ENCODE measurements at regions not wholly inside any gene's neighbourhood (a gene's known extent, or its start where the extent isn't known, plus 50 kb on each side); places are given as distances from the start of the nearest gene placed in this dataset.
"Not testable (repeated sequence)": the region's sequence is repeated elsewhere in the genome, so short reads cannot be mapped to it uniquely, and the experiment has no call there.

DNA sequence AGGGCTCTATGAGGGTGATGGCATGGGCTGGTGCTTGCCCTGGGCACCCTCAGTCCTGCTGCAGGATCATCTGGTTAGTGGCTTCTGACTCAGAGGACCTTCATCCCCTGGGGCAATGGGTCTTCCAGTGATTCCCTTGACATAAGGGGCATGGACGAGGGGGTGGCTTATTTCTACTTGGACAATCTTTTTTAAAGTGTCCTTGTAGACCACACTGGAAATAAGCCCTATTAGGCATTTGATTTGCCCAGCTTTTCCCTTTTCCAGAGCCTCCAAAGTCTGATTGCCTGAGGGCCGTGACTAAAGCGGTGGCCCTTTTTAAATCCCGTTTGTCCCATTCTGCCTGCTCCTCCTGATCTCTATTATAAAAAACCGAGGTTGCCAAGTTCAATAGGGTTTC is 251.2 kb upstream of the CNR1 start:
- not testable (repeated sequence) for H2BK5ac ChIP-seq (ENCODE audit: low read depth, low read length, poor library complexity, severe bottlenecking); H2AFZ ChIP-seq (ENCODE audit: low read depth, low read length); H3K4me3 ChIP-seq (ENCODE audit: insufficient read depth in 1 of 2, low read depth in 1 of 2, low read length in 2 of 2); H3K4me2 ChIP-seq (ENCODE audit: low read length, poor library complexity, severe bottlenecking); H2BK12ac ChIP-seq (ENCODE audit: low read length in 2 of 2); H2BK120ac ChIP-seq (ENCODE audit: low read depth, low read length); H2BK15ac ChIP-seq (ENCODE audit: low read depth, poor library complexity, severe bottlenecking); DNase-seq; H4K91ac ChIP-seq (ENCODE audit: low read length); H2AK5ac ChIP-seq (ENCODE audit: low read length, severe bottlenecking); H3K79me1 ChIP-seq (replicated peaks; ENCODE audit: low read length, poor library complexity, severe bottlenecking); H3K4ac ChIP-seq (ENCODE audit: low read depth in 1 of 2, low read length in 2 of 2); H3K23ac ChIP-seq (ENCODE audit: low read length in 2 of 2); H3K9ac ChIP-seq (ENCODE audit: low read length); H4K8ac ChIP-seq (ENCODE audit: low read length); H3K9me3 ChIP-seq (ENCODE audit: control insufficient read depth, low read length); H3K27me3 ChIP-seq (ENCODE audit: control insufficient read depth in 1 of 2, insufficient read depth in 1 of 2, low read length in 2 of 2); H3K14ac ChIP-seq (ENCODE audit: low read length in 2 of 2); H3K36me3 ChIP-seq (ENCODE audit: control insufficient read depth in 1 of 2, insufficient read depth in 2 of 2, low read depth in 1 of 2, low read length in 2 of 2); H3K27ac ChIP-seq (ENCODE audit: low read length, poor library complexity, severe bottlenecking); H3K4me1 ChIP-seq (ENCODE audit: control insufficient read depth, insufficient read depth, low read depth, low read length); H3K18ac ChIP-seq (ENCODE audit: low read depth in 1 of 2, low read length in 2 of 2)
- WGBS: 50% methylated on average over 3 of the region's 5 CpGs

GRCh38 chr6:88413459-88413858 is 247.3 kb upstream of the CNR1 start:
- H3K27me3 ChIP-seq (ENCODE audit: control insufficient read depth in 1 of 2, insufficient read depth in 1 of 2, low read length in 2 of 2): no peaks in the 10 kb centered on the region
- no peak overlapping the region for H2AK5ac ChIP-seq (ENCODE audit: low read length, severe bottlenecking)
- no CpG with 5 or more reads among the region's 1 CpG for WGBS

GRCh38 chr6:88408355-88408754 is 242.2 kb upstream of the CNR1 start:
- H2BK15ac ChIP-seq (ENCODE audit: low read depth, poor library complexity, severe bottlenecking); H3K4me1 ChIP-seq (ENCODE audit: control insufficient read depth, insufficient read depth, low read depth, low read length); H2BK120ac ChIP-seq (ENCODE audit: low read depth, low read length); H3K27me3 ChIP-seq (ENCODE audit: control insufficient read depth in 1 of 2, insufficient read depth in 1 of 2, low read length in 2 of 2); H3K23ac ChIP-seq (ENCODE audit: low read length in 2 of 2); H3K36me3 ChIP-seq (ENCODE audit: control insufficient read depth in 1 of 2, insufficient read depth in 2 of 2, low read depth in 1 of 2, low read length in 2 of 2); H4K91ac ChIP-seq (ENCODE audit: low read length); H2AFZ ChIP-seq (ENCODE audit: low read depth, low read length); H3K18ac ChIP-seq (ENCODE audit: low read depth in 1 of 2, low read length in 2 of 2); H3K14ac ChIP-seq (ENCODE audit: low read length in 2 of 2); H3K9ac ChIP-seq (ENCODE audit: low read length); H3K9me3 ChIP-seq (ENCODE audit: control insufficient read depth, low read length); H3K4ac ChIP-seq (ENCODE audit: low read depth in 1 of 2, low read length in 2 of 2); H3K27ac ChIP-seq (ENCODE audit: low read length, poor library complexity, severe bottlenecking); H3K4me3 ChIP-seq (ENCODE audit: insufficient read depth in 1 of 2, low read depth in 1 of 2, low read length in 2 of 2); H4K8ac ChIP-seq (ENCODE audit: low read length); H2BK12ac ChIP-seq (ENCODE audit: low read length in 2 of 2); DNase-seq; H2BK5ac ChIP-seq (ENCODE audit: low read depth, low read length, poor library complexity, severe bottlenecking); H3K79me1 ChIP-seq (replicated peaks; ENCODE audit: low read length, poor library complexity, severe bottlenecking); H3K4me2 ChIP-seq (ENCODE audit: low read length, poor library complexity, severe bottlenecking); H2AK5ac ChIP-seq (ENCODE audit: low read length, severe bottlenecking): not testable (repeated sequence)
- 80% methylated on average over 1 of the region's 4 CpGs for WGBS

More at GRCh38 chr6:88413459-88413858, 247.3 kb upstream of the CNR1 start:
- no peak overlapping the region for H2BK120ac ChIP-seq (ENCODE audit: low read depth, low read length)
- no peak overlapping the region for H3K18ac ChIP-seq (ENCODE audit: low read depth in 1 of 2, low read length in 2 of 2)
- H3K4ac ChIP-seq (ENCODE audit: low read depth in 1 of 2, low read length in 2 of 2): no peak overlapping the region
- no peaks in the 10 kb centered on the region for H3K9me3 ChIP-seq (ENCODE audit: control insufficient read depth, low read length)
- H2BK15ac ChIP-seq (ENCODE audit: low read depth, poor library complexity, severe bottlenecking): no peak overlapping the region
- no peak overlapping the region for H2BK5ac ChIP-seq (ENCODE audit: low read depth, low read length, poor library complexity, severe bottlenecking)
- no peak overlapping the region for H4K8ac ChIP-seq (ENCODE audit: low read length)
- no peak overlapping the region for H2BK12ac ChIP-seq (ENCODE audit: low read length in 2 of 2)
- H3K27ac ChIP-seq (ENCODE audit: low read length, poor library complexity, severe bottlenecking): no peak overlapping the region
- no peaks in the 10 kb centered on the region for H3K36me3 ChIP-seq (ENCODE audit: control insufficient read depth in 1 of 2, insufficient read depth in 2 of 2, low read depth in 1 of 2, low read length in 2 of 2)
- H3K4me3 ChIP-seq (ENCODE audit: insufficient read depth in 1 of 2, low read depth in 1 of 2, low read length in 2 of 2): no peak overlapping the region
- no peak overlapping the region for H3K23ac ChIP-seq (ENCODE audit: low read length in 2 of 2)
- no peaks in the 10 kb centered on the region for H3K4me1 ChIP-seq (ENCODE audit: control insufficient read depth, insufficient read depth, low read depth, low read length)
- no peak overlapping the region for H4K91ac ChIP-seq (ENCODE audit: low read length)
- H3K14ac ChIP-seq (ENCODE audit: low read length in 2 of 2): no peak overlapping the region
- no peak overlapping the region for H2AFZ ChIP-seq (ENCODE audit: low read depth, low read length)
- no peaks in the 10 kb centered on the region for H3K79me1 ChIP-seq (replicated peaks; ENCODE audit: low read length, poor library complexity, severe bottlenecking)
- no peak overlapping the region for H3K9ac ChIP-seq (ENCODE audit: low read length)
- no peak overlapping the region for H3K4me2 ChIP-seq (ENCODE audit: low read length, poor library complexity, severe bottlenecking)
- no peak for DNase-seq

DNA sequence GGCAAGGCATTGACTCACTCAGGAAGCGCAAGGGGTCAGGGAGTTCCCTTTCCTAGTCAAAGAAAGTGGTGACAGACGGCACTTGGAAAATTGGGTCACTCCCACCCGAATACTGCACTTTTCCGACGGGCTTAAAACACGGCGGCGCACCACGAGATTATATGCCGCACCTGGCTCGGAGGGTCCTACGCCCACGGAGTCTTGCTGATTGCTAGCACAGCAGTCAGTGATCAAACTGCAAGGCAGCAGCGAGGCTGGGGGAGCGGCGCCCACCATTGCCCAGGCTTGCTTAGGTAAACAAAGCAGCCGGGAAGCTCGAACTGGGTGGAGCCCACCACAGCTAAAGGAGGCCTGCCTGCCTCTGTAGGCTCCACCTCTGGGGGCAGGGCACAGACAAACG is 240.5 kb upstream of the CNR1 start:
- not testable (repeated sequence) for H3K79me1 ChIP-seq (replicated peaks; ENCODE audit: low read length, poor library complexity, severe bottlenecking); H2AFZ ChIP-seq (ENCODE audit: low read depth, low read length); H3K9me3 ChIP-seq (ENCODE audit: control insufficient read depth, low read length); H3K4ac ChIP-seq (ENCODE audit: low read depth in 1 of 2, low read length in 2 of 2); H3K18ac ChIP-seq (ENCODE audit: low read depth in 1 of 2, low read length in 2 of 2); H3K23ac ChIP-seq (ENCODE audit: low read length in 2 of 2); H3K27me3 ChIP-seq (ENCODE audit: control insufficient read depth in 1 of 2, insufficient read depth in 1 of 2, low read length in 2 of 2); H3K36me3 ChIP-seq (ENCODE audit: control insufficient read depth in 1 of 2, insufficient read depth in 2 of 2, low read depth in 1 of 2, low read length in 2 of 2); H2BK12ac ChIP-seq (ENCODE audit: low read length in 2 of 2); H2BK120ac ChIP-seq (ENCODE audit: low read depth, low read length); H3K4me2 ChIP-seq (ENCODE audit: low read length, poor library complexity, severe bottlenecking); H3K27ac ChIP-seq (ENCODE audit: low read length, poor library complexity, severe bottlenecking); H3K4me3 ChIP-seq (ENCODE audit: insufficient read depth in 1 of 2, low read depth in 1 of 2, low read length in 2 of 2); H4K8ac ChIP-seq (ENCODE audit: low read length); DNase-seq; H2BK15ac ChIP-seq (ENCODE audit: low read depth, poor library complexity, severe bottlenecking); H3K14ac ChIP-seq (ENCODE audit: low read length in 2 of 2); H3K4me1 ChIP-seq (ENCODE audit: control insufficient read depth, insufficient read depth, low read depth, low read length); H2AK5ac ChIP-seq (ENCODE audit: low read length, severe bottlenecking); H4K91ac ChIP-seq (ENCODE audit: low read length); H2BK5ac ChIP-seq (ENCODE audit: low read depth, low read length, poor library complexity, severe bottlenecking); H3K9ac ChIP-seq (ENCODE audit: low read length)
- WGBS: 50% methylated on average over 19 of the region's 19 CpGs

Data from mesenchymal stem cell (in vitro differentiated cells and primary cell).